Epithelial cell of esophagus (primary cell): ENCODE measurements at regions not wholly inside any gene's neighbourhood (a gene's known extent, or its start where the extent isn't known, plus 50 kb on each side); places are given as distances from the start of the nearest gene placed in this dataset.
A peak's percentile ranks its signal among the peaks of the same experiment; 100 is the strongest.

Source experiments
- DNase-seq: peaks from one replicate; pipeline ENCODE4 v3.0.0; 2010; ENCODE audit warnings: low read depth
- H3K4me3 ChIP-seq: 2 replicates; pipeline ENCODE4 v1.5.1; 2011; ENCODE audit warnings: mild to moderate bottlenecking, low read length, control low read depth
- CTCF ChIP-seq: IDR thresholded peaks from 2 replicates; pipeline ENCODE4 v1.5.1; 2011; ENCODE audit warnings: low read depth, mild to moderate bottlenecking, low read length, control low read depth, inconsistent platforms; ENCODE audit not compliant: insufficient read depth; ENCODE audit errors: missing control alignments

- TF ChIP-seq CTCF = no peak
- H3K4me3 ChIP-seq = no peak overlapping the region
- no peak for DNase-seq
Measured at GRCh38 chr18:68462148-68462547, 252.8 kb downstream of the TMX3 start.

- no peak for DNase-seq
- H3K4me3 ChIP-seq = no peak overlapping the region
- TF ChIP-seq CTCF = no peak
Measured at GRCh38 chr18:68461481-68462018, 253.4 kb downstream of the TMX3 start.

- H3K4me3 ChIP-seq = no peak overlapping the region
- TF ChIP-seq CTCF = no peak
- no peak for DNase-seq
Measured at GRCh38 chr18:68459968-68460367, 254.9 kb downstream of the TMX3 start.

- no peak for TF ChIP-seq CTCF
- peak; percentile 65 for DNase-seq
- no peak overlapping the region for H3K4me3 ChIP-seq
Measured at GRCh38 chr18:68456985-68457384, 257.9 kb downstream of the TMX3 start.

GRCh38 chr18:68455229-68455603, 259.7 kb downstream of the TMX3 start:
- no peak overlapping the region for H3K4me3 ChIP-seq
- no peak for DNase-seq
- no peak for TF ChIP-seq CTCF

- no peak for TF ChIP-seq CTCF
- no peak overlapping the region for H3K4me3 ChIP-seq
- peak; percentile 62 for DNase-seq
Measured at GRCh38 chr18:68454511-68455228, 260.2 kb downstream of the TMX3 start.

GRCh38 chr18:68449292-68449691, 265.6 kb downstream of the TMX3 start:
- TF ChIP-seq CTCF = no peak
- peak; percentile 24 for DNase-seq
- no peak overlapping the region for H3K4me3 ChIP-seq
